K562 (cell line): ENCODE measurements at regions not wholly inside any gene's neighbourhood (a gene's known extent, or its start where the extent isn't known, plus 50 kb on each side); places are given as distances from the start of the nearest gene placed in this dataset.

Experiments used
- ASH1L ChIP-seq: fragments of 450-650 bp; IDR thresholded peaks from 2 replicates; pipeline ENCODE4 v1.6.1; 2018; ENCODE audit warnings: borderline replicate concordance, mild to moderate bottlenecking, low read depth; ENCODE audit not compliant: partially characterized antibody
- FOSL1 ChIP-seq: fragments of 200-800 bp; sonication (Bioruptor generic); conservative IDR thresholded peaks from 2 replicates; pipeline ENCODE4 v1.6.1; 2016; ENCODE audit warnings: missing genetic modification characterization, missing compliant biosample characterization
- FOXK2 ChIP-seq, 2 experiments: fragments of 450-650 bp; IDR thresholded peaks in 1 of 2; conservative IDR thresholded peaks in 1 of 2; 2 replicates each; pipeline ENCODE4 v1.6.1; 2016; ENCODE audit warnings: low read depth in 2 of 2, mild to moderate bottlenecking in 1 of 2
- HDGF ChIP-seq: fragments of 450-650 bp; IDR thresholded peaks from 2 replicates; pipeline ENCODE4 v1.6.1; 2016
- MED1 ChIP-seq: sonication (generic); formaldehyde crosslinking; IDR thresholded peaks from 2 replicates; pipeline ENCODE4 v1.8.1; 2023; ENCODE audit warnings: missing genetic modification reagents, borderline replicate concordance
- PHB ChIP-seq: fragments of 250-450 bp; sonication (Bioruptor Pico); IDR thresholded peaks from 2 replicates; pipeline ENCODE4 v1.5.0; 2021
- SMARCC2 ChIP-seq: fragments of 450-650 bp; IDR thresholded peaks from 2 replicates; pipeline ENCODE4 v1.6.1; 2017; ENCODE audit warnings: antibody characterized with exemption, moderate library complexity, mild to moderate bottlenecking, low read depth
- ZFPM2 ChIP-seq: fragments of 250-450 bp; sonication (Bioruptor Pico); IDR thresholded peaks from 2 replicates; pipeline ENCODE4 v1.5.1; 2022; ENCODE audit warnings: mild to moderate bottlenecking
- ZNF217 ChIP-seq: sonication (generic); formaldehyde crosslinking; IDR thresholded peaks from 2 replicates; pipeline ENCODE4 v1.8.0; 2022; ENCODE audit warnings: mild to moderate bottlenecking, missing genetic modification reagents
- ZNF224 ChIP-seq: sonication (generic); formaldehyde crosslinking; IDR thresholded peaks from 2 replicates; pipeline ENCODE4 v1.8.0; 2022; ENCODE audit warnings: mild to moderate bottlenecking, missing genetic modification reagents
- ZNF445 ChIP-seq: fragments of 250-450 bp; sonication (Bioruptor Pico); IDR thresholded peaks from 2 replicates; pipeline ENCODE4 v1.4.0; 2020; ENCODE audit warnings: low read depth, mild to moderate bottlenecking, moderate library complexity
- ZNF830 ChIP-seq: fragments of 250-450 bp; sonication (Bioruptor Pico); IDR thresholded peaks from 2 replicates; pipeline ENCODE4 v1.5.0; 2021; ENCODE audit warnings: mild to moderate bottlenecking
- TF ChIP-seq, protein P1 (sequence below): sonication (generic); formaldehyde crosslinking; IDR thresholded peaks from 2 replicates; pipeline ENCODE4 v1.8.0; 2022; ENCODE audit warnings: missing genetic modification reagents, mild to moderate bottlenecking, borderline replicate concordance
- TF ChIP-seq, protein P2 (sequence below): IDR thresholded peaks from 2 replicates; pipeline ENCODE4 v1.6.1; 2011; ENCODE audit warnings: borderline replicate concordance, low read depth, mild to moderate bottlenecking, moderate library complexity, low read length; ENCODE audit not compliant: insufficient read depth, poor library complexity, severe bottlenecking
- TF ChIP-seq, protein P3 (sequence below), 3 experiments: IDR thresholded peaks in 2 of 3; conservative IDR thresholded peaks in 1 of 3; 2 replicates each; pipeline ENCODE4 v1.5.1; 2011 to 2012; ENCODE audit warnings: low read length in 3 of 3, mild to moderate bottlenecking in 3 of 3, control low read depth in 2 of 3, improper control_type of control experiment in 1 of 3, inconsistent platforms in 1 of 3, low read depth in 1 of 3, mixed read lengths in 1 of 3, moderate library complexity in 1 of 3; ENCODE audit not compliant: insufficient read depth in 2 of 3

DNA sequence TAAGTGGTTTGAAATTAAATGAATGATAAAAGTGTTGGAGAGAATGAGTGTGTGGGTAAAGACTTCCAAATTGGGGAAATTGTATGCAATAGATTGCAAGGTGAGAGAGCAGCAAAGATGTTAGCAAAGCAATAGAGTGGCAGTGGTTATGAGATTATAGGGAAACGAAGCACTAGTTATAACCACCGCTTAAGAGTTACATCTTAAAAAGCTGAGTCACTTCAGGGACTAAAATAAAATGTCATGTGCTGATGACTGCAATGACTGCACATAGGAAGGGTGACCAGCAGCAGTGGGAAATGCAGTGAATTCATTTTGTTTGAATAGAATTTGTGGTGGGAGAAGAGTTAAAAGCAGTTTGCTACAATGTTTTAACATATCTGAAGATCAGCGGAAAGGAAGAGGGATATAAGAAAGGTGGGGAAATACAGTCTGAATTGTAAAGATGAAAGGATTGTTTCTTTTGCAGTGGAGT, 127.3 kb downstream of the RAP2B start (continued):
- TF ChIP-seq MED1 (CRISPR knock-in tag) (no peak), FOXK2 (conservative IDR thresholded peaks at IDR 0.05 in 1 of 2, IDR thresholded peaks at IDR 0.05 in 1 of 2; ENCODE audit: low read depth in 2 of 2) (no peak), ZFPM2 (CRISPR knock-in tag) (no peak), ZNF830 (CRISPR knock-in tag) (no peak), ASH1L (no peak), PHB (CRISPR knock-in tag) (no peak), HDGF (no peak), FOSL1 (tag) (peak; percentile 93), SMARCC2 (0 out of 2 replicates have a peak, but pooled peaks have one; percentile 51), ZNF224 (CRISPR knock-in tag) (no peak), ZNF445 (CRISPR knock-in tag) (no peak), ZNF217 (CRISPR knock-in tag) (no peak)
- TF ChIP-seq, protein P1, sequence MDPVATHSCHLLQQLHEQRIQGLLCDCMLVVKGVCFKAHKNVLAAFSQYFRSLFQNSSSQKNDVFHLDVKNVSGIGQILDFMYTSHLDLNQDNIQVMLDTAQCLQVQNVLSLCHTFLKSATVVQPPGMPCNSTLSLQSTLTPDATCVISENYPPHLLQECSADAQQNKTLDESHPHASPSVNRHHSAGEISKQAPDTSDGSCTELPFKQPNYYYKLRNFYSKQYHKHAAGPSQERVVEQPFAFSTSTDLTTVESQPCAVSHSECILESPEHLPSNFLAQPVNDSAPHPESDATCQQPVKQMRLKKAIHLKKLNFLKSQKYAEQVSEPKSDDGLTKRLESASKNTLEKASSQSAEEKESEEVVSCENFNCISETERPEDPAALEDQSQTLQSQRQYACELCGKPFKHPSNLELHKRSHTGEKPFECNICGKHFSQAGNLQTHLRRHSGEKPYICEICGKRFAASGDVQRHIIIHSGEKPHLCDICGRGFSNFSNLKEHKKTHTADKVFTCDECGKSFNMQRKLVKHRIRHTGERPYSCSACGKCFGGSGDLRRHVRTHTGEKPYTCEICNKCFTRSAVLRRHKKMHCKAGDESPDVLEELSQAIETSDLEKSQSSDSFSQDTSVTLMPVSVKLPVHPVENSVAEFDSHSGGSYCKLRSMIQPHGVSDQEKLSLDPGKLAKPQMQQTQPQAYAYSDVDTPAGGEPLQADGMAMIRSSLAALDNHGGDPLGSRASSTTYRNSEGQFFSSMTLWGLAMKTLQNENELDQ: no peak
- TF ChIP-seq, protein P2, sequence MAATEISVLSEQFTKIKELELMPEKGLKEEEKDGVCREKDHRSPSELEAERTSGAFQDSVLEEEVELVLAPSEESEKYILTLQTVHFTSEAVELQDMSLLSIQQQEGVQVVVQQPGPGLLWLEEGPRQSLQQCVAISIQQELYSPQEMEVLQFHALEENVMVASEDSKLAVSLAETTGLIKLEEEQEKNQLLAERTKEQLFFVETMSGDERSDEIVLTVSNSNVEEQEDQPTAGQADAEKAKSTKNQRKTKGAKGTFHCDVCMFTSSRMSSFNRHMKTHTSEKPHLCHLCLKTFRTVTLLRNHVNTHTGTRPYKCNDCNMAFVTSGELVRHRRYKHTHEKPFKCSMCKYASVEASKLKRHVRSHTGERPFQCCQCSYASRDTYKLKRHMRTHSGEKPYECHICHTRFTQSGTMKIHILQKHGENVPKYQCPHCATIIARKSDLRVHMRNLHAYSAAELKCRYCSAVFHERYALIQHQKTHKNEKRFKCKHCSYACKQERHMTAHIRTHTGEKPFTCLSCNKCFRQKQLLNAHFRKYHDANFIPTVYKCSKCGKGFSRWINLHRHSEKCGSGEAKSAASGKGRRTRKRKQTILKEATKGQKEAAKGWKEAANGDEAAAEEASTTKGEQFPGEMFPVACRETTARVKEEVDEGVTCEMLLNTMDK: no peak
- TF ChIP-seq, protein P3, sequence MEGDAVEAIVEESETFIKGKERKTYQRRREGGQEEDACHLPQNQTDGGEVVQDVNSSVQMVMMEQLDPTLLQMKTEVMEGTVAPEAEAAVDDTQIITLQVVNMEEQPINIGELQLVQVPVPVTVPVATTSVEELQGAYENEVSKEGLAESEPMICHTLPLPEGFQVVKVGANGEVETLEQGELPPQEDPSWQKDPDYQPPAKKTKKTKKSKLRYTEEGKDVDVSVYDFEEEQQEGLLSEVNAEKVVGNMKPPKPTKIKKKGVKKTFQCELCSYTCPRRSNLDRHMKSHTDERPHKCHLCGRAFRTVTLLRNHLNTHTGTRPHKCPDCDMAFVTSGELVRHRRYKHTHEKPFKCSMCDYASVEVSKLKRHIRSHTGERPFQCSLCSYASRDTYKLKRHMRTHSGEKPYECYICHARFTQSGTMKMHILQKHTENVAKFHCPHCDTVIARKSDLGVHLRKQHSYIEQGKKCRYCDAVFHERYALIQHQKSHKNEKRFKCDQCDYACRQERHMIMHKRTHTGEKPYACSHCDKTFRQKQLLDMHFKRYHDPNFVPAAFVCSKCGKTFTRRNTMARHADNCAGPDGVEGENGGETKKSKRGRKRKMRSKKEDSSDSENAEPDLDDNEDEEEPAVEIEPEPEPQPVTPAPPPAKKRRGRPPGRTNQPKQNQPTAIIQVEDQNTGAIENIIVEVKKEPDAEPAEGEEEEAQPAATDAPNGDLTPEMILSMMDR (IDR thresholded peaks at IDR 0.05 in 2 of 3, conservative IDR thresholded peaks at IDR 0.05 in 1 of 3; ENCODE audit: insufficient read depth in 2 of 3, low read depth in 1 of 3, low read length in 3 of 3): no peak
